ENCODE measurements at regions not wholly inside any gene's neighbourhood (a gene's known extent, or its start where the extent isn't known, plus 50 kb on each side); places are given as distances from the start of the nearest gene placed in this dataset.

- Histone ChIP-seq H3K36me3 (no peaks in the 10 kb centered on the region), H3K27ac (no peak overlapping the region), H3K4me3 (no peak overlapping the region), H3K27me3 (no peaks in the 10 kb centered on the region), H3K9me3 (no peaks in the 10 kb centered on the region), H3K4me1 (no peaks in the 10 kb centered on the region)
- TF ChIP-seq CTCF (IDR thresholded peaks at IDR 0.05) (no peak), EP300 (IDR thresholded peaks at IDR 0.05) (no peak), POLR2A (IDR thresholded peaks at IDR 0.05) (no peak), POLR2AphosphoS5 (IDR thresholded peaks at IDR 0.05) (no peak)
- WGBS, 2 donors = 78 to 85% methylated on average over 2 of the region's 2 CpGs
- DNase-seq = no peak
- no peak for ATAC-seq (ENCODE audit: low FRiP score in 2 of 2)
Observed at GRCh38 chr6:113493991-113494390, 363.2 kb upstream of the MARCKS start.

GRCh38 chr6:113495521-113495920, 361.6 kb upstream of the MARCKS start:
- Histone ChIP-seq H3K9me3 (no peaks in the 10 kb centered on the region), H3K36me3 (no peaks in the 10 kb centered on the region), H3K4me3 (no peak overlapping the region), H3K4me1 (no peaks in the 10 kb centered on the region), H3K27me3 (no peaks in the 10 kb centered on the region), H3K27ac (peak overlapping the region in 1 of 4 donors; percentile 15)
- no peak for ATAC-seq (ENCODE audit: low FRiP score in 2 of 2)
- TF ChIP-seq POLR2AphosphoS5 (IDR thresholded peaks at IDR 0.05) (no peak), CTCF (IDR thresholded peaks at IDR 0.05) (no peak), EP300 (IDR thresholded peaks at IDR 0.05) (no peak), POLR2A (IDR thresholded peaks at IDR 0.05) (no peak)
- 96 to 100% methylated on average over 1 of the region's 1 CpG for WGBS, 2 donors
- DNase-seq = no peak

GRCh38 chr6:113496166-113496565, 361.0 kb upstream of the MARCKS start:
- Histone ChIP-seq H3K27me3 (no peaks in the 10 kb centered on the region), H3K36me3 (no peaks in the 10 kb centered on the region), H3K27ac (peak overlapping the region in 1 of 4 donors; percentile 15), H3K4me3 (no peak overlapping the region), H3K4me1 (no peaks in the 10 kb centered on the region), H3K9me3 (no peaks in the 10 kb centered on the region)
- TF ChIP-seq EP300 (IDR thresholded peaks at IDR 0.05) = no peak
- TF ChIP-seq POLR2AphosphoS5 (IDR thresholded peaks at IDR 0.05) = no peak
- no peak for TF ChIP-seq CTCF (IDR thresholded peaks at IDR 0.05)
- TF ChIP-seq POLR2A (IDR thresholded peaks at IDR 0.05) = no peak
- DNase-seq (no peak), ATAC-seq (ENCODE audit: low FRiP score in 2 of 2) (no peak)
- whole genome bisulfite sequencing, 2 donors = 53 to 66% methylated on average over 4 of the region's 4 CpGs

GRCh38 chr6:113500221-113500620, 356.9 kb upstream of the MARCKS start:
- no peaks in the 10 kb centered on the region for H3K9me3 ChIP-seq
- no peak for ATAC-seq (ENCODE audit: low FRiP score in 2 of 2)
- 42 to 60% methylated on average over 1 of the region's 1 CpG for WGBS, 2 donors

More at GRCh38 chr6:113500221-113500620, 356.9 kb upstream of the MARCKS start:
- H3K36me3 ChIP-seq = no peaks in the 10 kb centered on the region
- H3K4me3 ChIP-seq = no peak overlapping the region
- H3K27me3 ChIP-seq = no peaks in the 10 kb centered on the region
- no peaks in the 10 kb centered on the region for H3K4me1 ChIP-seq
- DNase-seq = no peak
- no peak for TF ChIP-seq POLR2AphosphoS5 (IDR thresholded peaks at IDR 0.05)
- no peak for TF ChIP-seq EP300 (IDR thresholded peaks at IDR 0.05)
- TF ChIP-seq CTCF (IDR thresholded peaks at IDR 0.05) = no peak
- no peak for TF ChIP-seq POLR2A (IDR thresholded peaks at IDR 0.05)
- no peak overlapping the region for H3K27ac ChIP-seq
